ENCODE measurements at regions not wholly inside any gene's neighbourhood (a gene's known extent, or its start where the extent isn't known, plus 50 kb on each side); places are given as distances from the start of the nearest gene placed in this dataset.

- TF ChIP-seq CTCF (IDR thresholded peaks at IDR 0.05) (no peak), FOXJ3 (CRISPR knock-in tag; IDR thresholded peaks at IDR 0.05) (no peak), GABPA (IDR thresholded peaks at IDR 0.05; ENCODE audit: low read depth) (no peak), TEAD4 (IDR thresholded peaks at IDR 0.05; ENCODE audit: borderline replicate concordance, insufficient read depth) (no peak), MEF2A (IDR thresholded peaks at IDR 0.05; ENCODE audit: borderline replicate concordance, low read depth) (no peak), JUND (IDR thresholded peaks at IDR 0.05) (no peak), RAD21 (IDR thresholded peaks at IDR 0.05; ENCODE audit: low read length) (no peak), TAF1 (IDR thresholded peaks at IDR 0.05; ENCODE audit: borderline replicate concordance, low read depth, low read length) (no peak), IRF3 (IDR thresholded peaks at IDR 0.05; ENCODE audit: low read depth, low read length) (no peak), FOXM1 (IDR thresholded peaks at IDR 0.05; ENCODE audit: low read depth) (no peak), POLR2AphosphoS5 (IDR thresholded peaks at IDR 0.05; ENCODE audit: low read depth, low read length) (no peak), RFX5 (IDR thresholded peaks at IDR 0.05; ENCODE audit: low read length) (no peak), TCF12 (IDR thresholded peaks at IDR 0.05) (no peak), GATA2 (CRISPR knock-in tag; IDR thresholded peaks at IDR 0.05) (no peak), EZH2phosphoT487 (IDR thresholded peaks at IDR 0.05; ENCODE audit: borderline replicate concordance, low read depth) (no peak), RCOR1 (IDR thresholded peaks at IDR 0.05; ENCODE audit: low read length) (no peak), RXRA (IDR thresholded peaks at IDR 0.05; ENCODE audit: borderline replicate concordance, low read depth) (no peak), USF1 (IDR thresholded peaks at IDR 0.05; ENCODE audit: borderline replicate concordance, low read depth) (no peak), MXI1 (IDR thresholded peaks at IDR 0.05; ENCODE audit: low read depth, low read length) (no peak)
- no peaks in the 10 kb centered on the region for H4K20me1 ChIP-seq (ENCODE audit: insufficient read depth)
- H3K79me2 ChIP-seq (ENCODE audit: insufficient read depth), result no peaks in the 10 kb centered on the region
- no peaks in the 10 kb centered on the region for H3F3A ChIP-seq (replicated peaks; ENCODE audit: insufficient read depth)
- no peaks in the 10 kb centered on the region for H3K9me2 ChIP-seq
- H3K9me3 ChIP-seq, result no peaks in the 10 kb centered on the region
- no peak overlapping the region for H3K4me3 ChIP-seq (ENCODE audit: low read depth in 2 of 2, low read length in 1 of 2)
- H2AFZ ChIP-seq (ENCODE audit: low read depth), result no peak overlapping the region
- no peak overlapping the region for H3K4me2 ChIP-seq
- ChIA-PET CTCF (interaction anchor here (1.0 to 2.9 kb wide), 7 partner anchors 19 to 524 kb away, joined by 3 to 13 read pairs (median 3); no protein-coding TSS in a partner anchor), POLR2A (no interaction called here)
- peaks cover 0 to 7% of the 10 kb centered on the region in 2 experiments; a peak in 2 of 4 replicates for H3K4me1 ChIP-seq (ENCODE audit: control insufficient read depth in 1 of 2, insufficient read depth in 2 of 2, low read depth in 1 of 2, low read length in 1 of 2)
- DNase-seq, result no peak
- no peak overlapping the region for H3K27ac ChIP-seq (ENCODE audit: low read depth in 2 of 2, low read length in 1 of 2)
- H3K9ac ChIP-seq, result no peak overlapping the region
- no peaks in the 10 kb centered on the region for H3K27me3 ChIP-seq (ENCODE audit: insufficient read depth)
- no peaks in the 10 kb centered on the region for H3K36me3 ChIP-seq (replicated peaks in 1 of 2; ENCODE audit: control insufficient read depth in 1 of 2, insufficient read depth in 2 of 2, low read length in 1 of 2)
- 49% methylated on average over 7 of the region's 7 CpGs for WGBS (ENCODE audit: low lambda C conversion rate)
Observed at GRCh38 chr9:90121762-90122161, 517.0 kb downstream of the GADD45G start.

Data from SK-N-SH (cell line).